ENCODE measurements at regions not wholly inside any gene's neighbourhood (a gene's known extent, or its start where the extent isn't known, plus 50 kb on each side); places are given as distances from the start of the nearest gene placed in this dataset.

DNA sequence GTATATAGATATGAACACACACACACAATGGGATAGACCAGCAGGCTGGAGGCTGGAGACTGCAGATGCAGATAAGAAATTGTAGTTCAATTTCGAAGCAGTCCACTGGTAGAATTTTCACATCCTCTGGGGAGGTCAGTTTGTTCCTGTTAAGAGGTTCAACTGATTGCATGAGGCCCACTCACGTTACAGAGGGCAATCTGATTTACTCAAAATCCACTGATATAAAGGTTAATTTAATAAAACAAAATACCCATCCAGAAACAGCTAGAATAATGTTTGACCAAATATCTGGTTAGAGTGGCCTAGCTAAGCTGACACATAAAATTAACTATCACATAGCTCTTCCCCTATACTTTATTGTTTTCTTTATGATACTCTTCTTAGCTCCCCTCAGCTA is 162.9 kb upstream of the SMIM30 start:
- TF ChIP-seq CTCF (IDR thresholded peaks at IDR 0.05): no peak
- TF ChIP-seq POLR2A (IDR thresholded peaks at IDR 0.05): no peak

Data from uterus (tissue), 2 donors.